Esophagus mucosa (tissue), 1 donor: ENCODE measurements at regions not wholly inside any gene's neighbourhood (a gene's known extent, or its start where the extent isn't known, plus 50 kb on each side); places are given as distances from the start of the nearest gene placed in this dataset.

Source experiments
- ATAC-seq: fragments of 200-7000 bp; cut with Tn5 transposase; one replicate; pipeline ENCODE4 v1.9.1; 2020
- donor health status: DM: yes; HTN: yes; CAD: no.

- no peak for ATAC-seq
Measured at GRCh38 chr4:10741961-10742699, 57.6 kb upstream of the CLNK start.

- ATAC-seq = no peak
Measured at GRCh38 chr4:10740891-10741620, 56.5 kb upstream of the CLNK start.

GRCh38 chr4:10740251-10740650, 55.7 kb upstream of the CLNK start:
- ATAC-seq = no peak

- ATAC-seq = no peak
Measured at GRCh38 chr4:10738826-10739489, 54.4 kb upstream of the CLNK start.

GRCh38 chr4:10737337-10737736, 52.8 kb upstream of the CLNK start:
- ATAC-seq = no peak

GRCh38 chr4:10736895-10737294, 52.3 kb upstream of the CLNK start:
- ATAC-seq = no peak

GRCh38 chr4:10736266-10736665, 51.7 kb upstream of the CLNK start:
- ATAC-seq = no peak

- no peak for ATAC-seq
Measured at GRCh38 chr4:10734697-10735096, 50.1 kb upstream of the CLNK start.
